ENCODE measurements at regions not wholly inside any gene's neighbourhood (a gene's known extent, or its start where the extent isn't known, plus 50 kb on each side); places are given as distances from the start of the nearest gene placed in this dataset.

- TF ChIP-seq, protein P1, sequence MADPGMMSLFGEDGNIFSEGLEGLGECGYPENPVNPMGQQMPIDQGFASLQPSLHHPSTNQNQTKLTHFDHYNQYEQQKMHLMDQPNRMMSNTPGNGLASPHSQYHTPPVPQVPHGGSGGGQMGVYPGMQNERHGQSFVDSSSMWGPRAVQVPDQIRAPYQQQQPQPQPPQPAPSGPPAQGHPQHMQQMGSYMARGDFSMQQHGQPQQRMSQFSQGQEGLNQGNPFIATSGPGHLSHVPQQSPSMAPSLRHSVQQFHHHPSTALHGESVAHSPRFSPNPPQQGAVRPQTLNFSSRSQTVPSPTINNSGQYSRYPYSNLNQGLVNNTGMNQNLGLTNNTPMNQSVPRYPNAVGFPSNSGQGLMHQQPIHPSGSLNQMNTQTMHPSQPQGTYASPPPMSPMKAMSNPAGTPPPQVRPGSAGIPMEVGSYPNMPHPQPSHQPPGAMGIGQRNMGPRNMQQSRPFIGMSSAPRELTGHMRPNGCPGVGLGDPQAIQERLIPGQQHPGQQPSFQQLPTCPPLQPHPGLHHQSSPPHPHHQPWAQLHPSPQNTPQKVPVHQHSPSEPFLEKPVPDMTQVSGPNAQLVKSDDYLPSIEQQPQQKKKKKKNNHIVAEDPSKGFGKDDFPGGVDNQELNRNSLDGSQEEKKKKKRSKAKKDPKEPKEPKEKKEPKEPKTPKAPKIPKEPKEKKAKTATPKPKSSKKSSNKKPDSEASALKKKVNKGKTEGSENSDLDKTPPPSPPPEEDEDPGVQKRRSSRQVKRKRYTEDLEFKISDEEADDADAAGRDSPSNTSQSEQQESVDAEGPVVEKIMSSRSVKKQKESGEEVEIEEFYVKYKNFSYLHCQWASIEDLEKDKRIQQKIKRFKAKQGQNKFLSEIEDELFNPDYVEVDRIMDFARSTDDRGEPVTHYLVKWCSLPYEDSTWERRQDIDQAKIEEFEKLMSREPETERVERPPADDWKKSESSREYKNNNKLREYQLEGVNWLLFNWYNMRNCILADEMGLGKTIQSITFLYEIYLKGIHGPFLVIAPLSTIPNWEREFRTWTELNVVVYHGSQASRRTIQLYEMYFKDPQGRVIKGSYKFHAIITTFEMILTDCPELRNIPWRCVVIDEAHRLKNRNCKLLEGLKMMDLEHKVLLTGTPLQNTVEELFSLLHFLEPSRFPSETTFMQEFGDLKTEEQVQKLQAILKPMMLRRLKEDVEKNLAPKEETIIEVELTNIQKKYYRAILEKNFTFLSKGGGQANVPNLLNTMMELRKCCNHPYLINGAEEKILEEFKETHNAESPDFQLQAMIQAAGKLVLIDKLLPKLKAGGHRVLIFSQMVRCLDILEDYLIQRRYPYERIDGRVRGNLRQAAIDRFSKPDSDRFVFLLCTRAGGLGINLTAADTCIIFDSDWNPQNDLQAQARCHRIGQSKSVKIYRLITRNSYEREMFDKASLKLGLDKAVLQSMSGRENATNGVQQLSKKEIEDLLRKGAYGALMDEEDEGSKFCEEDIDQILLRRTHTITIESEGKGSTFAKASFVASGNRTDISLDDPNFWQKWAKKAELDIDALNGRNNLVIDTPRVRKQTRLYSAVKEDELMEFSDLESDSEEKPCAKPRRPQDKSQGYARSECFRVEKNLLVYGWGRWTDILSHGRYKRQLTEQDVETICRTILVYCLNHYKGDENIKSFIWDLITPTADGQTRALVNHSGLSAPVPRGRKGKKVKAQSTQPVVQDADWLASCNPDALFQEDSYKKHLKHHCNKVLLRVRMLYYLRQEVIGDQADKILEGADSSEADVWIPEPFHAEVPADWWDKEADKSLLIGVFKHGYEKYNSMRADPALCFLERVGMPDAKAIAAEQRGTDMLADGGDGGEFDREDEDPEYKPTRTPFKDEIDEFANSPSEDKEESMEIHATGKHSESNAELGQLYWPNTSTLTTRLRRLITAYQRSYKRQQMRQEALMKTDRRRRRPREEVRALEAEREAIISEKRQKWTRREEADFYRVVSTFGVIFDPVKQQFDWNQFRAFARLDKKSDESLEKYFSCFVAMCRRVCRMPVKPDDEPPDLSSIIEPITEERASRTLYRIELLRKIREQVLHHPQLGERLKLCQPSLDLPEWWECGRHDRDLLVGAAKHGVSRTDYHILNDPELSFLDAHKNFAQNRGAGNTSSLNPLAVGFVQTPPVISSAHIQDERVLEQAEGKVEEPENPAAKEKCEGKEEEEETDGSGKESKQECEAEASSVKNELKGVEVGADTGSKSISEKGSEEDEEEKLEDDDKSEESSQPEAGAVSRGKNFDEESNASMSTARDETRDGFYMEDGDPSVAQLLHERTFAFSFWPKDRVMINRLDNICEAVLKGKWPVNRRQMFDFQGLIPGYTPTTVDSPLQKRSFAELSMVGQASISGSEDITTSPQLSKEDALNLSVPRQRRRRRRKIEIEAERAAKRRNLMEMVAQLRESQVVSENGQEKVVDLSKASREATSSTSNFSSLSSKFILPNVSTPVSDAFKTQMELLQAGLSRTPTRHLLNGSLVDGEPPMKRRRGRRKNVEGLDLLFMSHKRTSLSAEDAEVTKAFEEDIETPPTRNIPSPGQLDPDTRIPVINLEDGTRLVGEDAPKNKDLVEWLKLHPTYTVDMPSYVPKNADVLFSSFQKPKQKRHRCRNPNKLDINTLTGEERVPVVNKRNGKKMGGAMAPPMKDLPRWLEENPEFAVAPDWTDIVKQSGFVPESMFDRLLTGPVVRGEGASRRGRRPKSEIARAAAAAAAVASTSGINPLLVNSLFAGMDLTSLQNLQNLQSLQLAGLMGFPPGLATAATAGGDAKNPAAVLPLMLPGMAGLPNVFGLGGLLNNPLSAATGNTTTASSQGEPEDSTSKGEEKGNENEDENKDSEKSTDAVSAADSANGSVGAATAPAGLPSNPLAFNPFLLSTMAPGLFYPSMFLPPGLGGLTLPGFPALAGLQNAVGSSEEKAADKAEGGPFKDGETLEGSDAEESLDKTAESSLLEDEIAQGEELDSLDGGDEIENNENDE (IDR thresholded peaks at IDR 0.05; ENCODE audit: insufficient replicate concordance, low read length): no peak
- TF ChIP-seq POU5F1 (IDR thresholded peaks at IDR 0.05; ENCODE audit: low read depth, low read length) (no peak), SUZ12 (IDR thresholded peaks at IDR 0.05; ENCODE audit: low read length) (no peak), BCL11A (IDR thresholded peaks at IDR 0.05; ENCODE audit: low read depth in 2 of 2, low read length in 2 of 2) (no peak), CTBP2 (IDR thresholded peaks at IDR 0.05; ENCODE audit: borderline replicate concordance, insufficient read depth, insufficient read length, low read length) (no peak), KDM1A (IDR thresholded peaks at IDR 0.05; ENCODE audit: borderline replicate concordance, low read length) (no peak), GABPA (IDR thresholded peaks at IDR 0.05; ENCODE audit: borderline replicate concordance, insufficient read depth, low read length) (no peak), YY1 (IDR thresholded peaks at IDR 0.05; ENCODE audit: low read depth, low read length) (no peak), TAF1 (IDR thresholded peaks at IDR 0.05; ENCODE audit: low read depth, low read length) (no peak), PHF8 (conservative IDR thresholded peaks at IDR 0.05; ENCODE audit: low read depth, low read length) (no peak)
- TF ChIP-seq, protein P2, sequence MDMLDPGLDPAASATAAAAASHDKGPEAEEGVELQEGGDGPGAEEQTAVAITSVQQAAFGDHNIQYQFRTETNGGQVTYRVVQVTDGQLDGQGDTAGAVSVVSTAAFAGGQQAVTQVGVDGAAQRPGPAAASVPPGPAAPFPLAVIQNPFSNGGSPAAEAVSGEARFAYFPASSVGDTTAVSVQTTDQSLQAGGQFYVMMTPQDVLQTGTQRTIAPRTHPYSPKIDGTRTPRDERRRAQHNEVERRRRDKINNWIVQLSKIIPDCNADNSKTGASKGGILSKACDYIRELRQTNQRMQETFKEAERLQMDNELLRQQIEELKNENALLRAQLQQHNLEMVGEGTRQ (IDR thresholded peaks at IDR 0.05; ENCODE audit: low read length): no peak
Observed at GRCh38 chr16:8375232-8375587, 215.1 kb downstream of the TMEM114 start (continued).
